Caco-2 (cell line): ENCODE measurements at regions not wholly inside any gene's neighbourhood (a gene's known extent, or its start where the extent isn't known, plus 50 kb on each side); places are given as distances from the start of the nearest gene placed in this dataset.
A peak's percentile ranks its signal among the peaks of the same experiment; 100 is the strongest.

Experiments
- BruUV-seq: library from RNA; stranded (reverse); fragments of 400-500 nt; replicated peaks from 2 replicates; lab custom pipeline; 2021; lab: Mats Ljungman, UMichigan
- CTCF ChIA-PET: fragments of 300-600 bp; sonication (Branson Sonifier 250); formaldehyde crosslinking; loops from one replicate; lab custom pipeline; 2022; ENCODE audit warnings: antibody characterized with exemption; lab: Charles Lee
- POLR2A ChIA-PET: fragments of 300-600 bp; sonication (Branson Sonifier 250); formaldehyde crosslinking; loops from one replicate; lab custom pipeline; 2022; ENCODE audit warnings: antibody characterized with exemption; lab: Charles Lee
- DNase-seq, 2 experiments: peaks; one replicate each; pipeline versions ENCODE4 v3.0.0 to v3.0.0-alpha.2; 2020 to 2022
- H3K27me3 ChIP-seq: replicated peaks from 2 replicates; pipeline ENCODE4 v1.6.0; 2011; ENCODE audit warnings: low read length; ENCODE audit not compliant: control insufficient read depth, insufficient read depth
- H3K36me3 ChIP-seq: 2 replicates; pipeline ENCODE4 v1.5.1; 2011; ENCODE audit warnings: low read length; ENCODE audit not compliant: control insufficient read depth, insufficient read depth
- H3K4me1 ChIP-seq: fragments of 250-450 bp; sonication (Bioruptor Pico); 2 replicates; pipeline ENCODE4 v1.5.1; 2020; ENCODE audit warnings: mild to moderate bottlenecking
- H3K4me3 ChIP-seq: 2 replicates; pipeline ENCODE4 v1.5.1; 2011; ENCODE audit warnings: low read depth, mild to moderate bottlenecking, control low read depth, low read length
- H3K9me3 ChIP-seq: fragments of 250-450 bp; sonication (Bioruptor Pico); 2 replicates; pipeline ENCODE4 v1.5.1; 2020; ENCODE audit warnings: mild to moderate bottlenecking, moderate library complexity
- H3K27ac Mint-ChIP-seq: one replicate; pipeline ENCODE4 v1.8.0; 2022; ENCODE audit warnings: mixed read lengths; ENCODE audit not compliant: unreplicated experiment
- H3K27me3 Mint-ChIP-seq: one replicate; pipeline ENCODE4 v1.8.0; 2022; ENCODE audit warnings: mixed read lengths; ENCODE audit not compliant: insufficient read depth, unreplicated experiment
- H3K36me3 Mint-ChIP-seq: one replicate; pipeline ENCODE4 v1.8.0; 2022; ENCODE audit warnings: mild to moderate bottlenecking, mixed read lengths; ENCODE audit not compliant: insufficient read depth, unreplicated experiment
- H3K4me1 Mint-ChIP-seq: one replicate; pipeline ENCODE4 v1.8.0; 2022; ENCODE audit warnings: low read depth, mixed read lengths; ENCODE audit not compliant: unreplicated experiment
- H3K4me3 Mint-ChIP-seq: one replicate; pipeline ENCODE4 v1.8.0; 2022; ENCODE audit warnings: mild to moderate bottlenecking, moderate library complexity, mixed read lengths; ENCODE audit not compliant: unreplicated experiment
- H3K9me3 Mint-ChIP-seq: one replicate; pipeline ENCODE4 v1.8.0; 2022; ENCODE audit warnings: mixed read lengths; ENCODE audit not compliant: unreplicated experiment
- CTCF ChIP-seq, 2 experiments: fragments of 200-600 bp in 1 of 2; IDR thresholded peaks; 1 replicate in 1 of 2; 2 replicates in 1 of 2; pipeline versions ENCODE4 v1.5.1 to v1.8.0; 2011 to 2022; ENCODE audit warnings: antibody characterized with exemption in 1 of 2, control low read depth in 1 of 2, inconsistent platforms in 1 of 2, low read depth in 1 of 2, low read length in 1 of 2, mild to moderate bottlenecking in 1 of 2, moderate library complexity in 1 of 2; ENCODE audit not compliant: insufficient read depth in 1 of 2, severe bottlenecking in 1 of 2, unreplicated experiment in 1 of 2
- intact Hi-C: fragments of 100-400 bp; cut with micrococcal nuclease; formaldehyde crosslinking; loops from one replicate; pipeline ENCODE4 v1.10.0; 2022; ENCODE audit not compliant: unreplicated experiment

- no peaks in the 10 kb centered on the region for H3K36me3 ChIP-seq
- ChIA-PET CTCF (no interaction called here), POLR2A (no interaction called here)
- H3K4me1 ChIP-seq: peaks cover 25% of the 10 kb centered on the region
- H3K27me3 Mint-ChIP-seq: no peaks in the 10 kb centered on the region
- H3K4me1 Mint-ChIP-seq: peaks cover 41% of the 10 kb centered on the region
- no peaks in the 10 kb centered on the region for H3K9me3 ChIP-seq
- TSS peak; percentile 67 for BruUV-seq
- peak overlapping the region; percentile 34 for H3K4me3 Mint-ChIP-seq
- intact Hi-C loops: no loop called here
- peak overlapping the region; percentile 38 for H3K27ac Mint-ChIP-seq
- H3K36me3 Mint-ChIP-seq: no peaks in the 10 kb centered on the region
- no peak overlapping the region for H3K4me3 ChIP-seq
- H3K9me3 Mint-ChIP-seq: no peaks in the 10 kb centered on the region
- no peaks in the 10 kb centered on the region for H3K27me3 ChIP-seq
- TF ChIP-seq CTCF (IDR thresholded peaks at IDR 0.05; ENCODE audit: insufficient read depth in 1 of 2, low read depth in 1 of 2, low read length in 1 of 2, severe bottlenecking in 1 of 2, unreplicated experiment in 1 of 2): no peak
- no peak for DNase-seq
These were observed 147.0 kb downstream of the SOX4 start for GRCh38 chr6:21740376-21741124.

- H3K27me3 ChIP-seq: no peaks in the 10 kb centered on the region
- Mint-ChIP-seq H3K4me3 (no peak overlapping the region), H3K27me3 (no peaks in the 10 kb centered on the region), H3K4me1 (peaks cover 35% of the 10 kb centered on the region), H3K36me3 (no peaks in the 10 kb centered on the region), H3K27ac (no peak overlapping the region), H3K9me3 (no peaks in the 10 kb centered on the region)
- intact Hi-C loops: no loop called here
- no peaks in the 10 kb centered on the region for H3K36me3 ChIP-seq
- ChIA-PET POLR2A (no interaction called here), CTCF (no interaction called here)
- no peak for TF ChIP-seq CTCF (IDR thresholded peaks at IDR 0.05; ENCODE audit: insufficient read depth in 1 of 2, low read depth in 1 of 2, low read length in 1 of 2, severe bottlenecking in 1 of 2, unreplicated experiment in 1 of 2)
- no peak for DNase-seq
- BruUV-seq: no TSS peak
- H3K4me3 ChIP-seq: no peak overlapping the region
- H3K4me1 ChIP-seq: peaks cover 25% of the 10 kb centered on the region
- H3K9me3 ChIP-seq: no peaks in the 10 kb centered on the region
These were observed 147.9 kb downstream of the SOX4 start for GRCh38 chr6:21741221-21742109.

GRCh38 chr6:21742238-21742660 lies 148.7 kb downstream of the SOX4 start:
- no peak overlapping the region for H3K4me3 ChIP-seq
- TF ChIP-seq CTCF (IDR thresholded peaks at IDR 0.05; ENCODE audit: insufficient read depth in 1 of 2, low read depth in 1 of 2, low read length in 1 of 2, severe bottlenecking in 1 of 2, unreplicated experiment in 1 of 2): no peak
- H3K36me3 ChIP-seq: no peaks in the 10 kb centered on the region
- no peaks in the 10 kb centered on the region for H3K27me3 ChIP-seq
- Mint-ChIP-seq H3K4me1 (peaks cover 33% of the 10 kb centered on the region), H3K27ac (no peak overlapping the region), H3K36me3 (no peaks in the 10 kb centered on the region), H3K4me3 (no peak overlapping the region), H3K27me3 (no peaks in the 10 kb centered on the region), H3K9me3 (no peaks in the 10 kb centered on the region)
- ChIA-PET CTCF (no interaction called here), POLR2A (no interaction called here)
- intact Hi-C loops: no loop called here
- DNase-seq: no peak
- no TSS peak for BruUV-seq
- H3K9me3 ChIP-seq: no peaks in the 10 kb centered on the region
- peaks cover 25% of the 10 kb centered on the region for H3K4me1 ChIP-seq
